ENCODE measurements at regions not wholly inside any gene's neighbourhood (a gene's known extent, or its start where the extent isn't known, plus 50 kb on each side); places are given as distances from the start of the nearest gene placed in this dataset.

DNA sequence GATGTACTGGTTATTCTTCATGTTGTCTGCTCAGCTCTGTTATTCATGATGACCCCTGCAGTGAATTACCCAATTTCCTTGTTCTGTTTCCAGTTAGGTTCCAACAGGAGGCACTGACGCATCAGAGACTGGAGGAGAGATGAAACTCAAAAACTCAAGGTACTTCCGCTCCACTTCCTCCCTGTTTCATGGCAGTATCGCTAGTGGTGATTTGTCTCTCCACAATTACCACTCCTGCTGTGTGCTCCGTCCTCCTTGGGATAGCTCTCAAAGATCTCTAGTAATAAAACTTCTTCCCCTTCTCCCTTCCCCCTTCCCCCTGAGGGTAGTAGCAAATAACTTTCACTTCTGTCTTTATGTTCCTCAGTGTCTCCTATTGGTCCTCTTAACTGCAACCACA, 107.4 kb upstream of the ABCB5 start:
- TF ChIP-seq, protein P1, sequence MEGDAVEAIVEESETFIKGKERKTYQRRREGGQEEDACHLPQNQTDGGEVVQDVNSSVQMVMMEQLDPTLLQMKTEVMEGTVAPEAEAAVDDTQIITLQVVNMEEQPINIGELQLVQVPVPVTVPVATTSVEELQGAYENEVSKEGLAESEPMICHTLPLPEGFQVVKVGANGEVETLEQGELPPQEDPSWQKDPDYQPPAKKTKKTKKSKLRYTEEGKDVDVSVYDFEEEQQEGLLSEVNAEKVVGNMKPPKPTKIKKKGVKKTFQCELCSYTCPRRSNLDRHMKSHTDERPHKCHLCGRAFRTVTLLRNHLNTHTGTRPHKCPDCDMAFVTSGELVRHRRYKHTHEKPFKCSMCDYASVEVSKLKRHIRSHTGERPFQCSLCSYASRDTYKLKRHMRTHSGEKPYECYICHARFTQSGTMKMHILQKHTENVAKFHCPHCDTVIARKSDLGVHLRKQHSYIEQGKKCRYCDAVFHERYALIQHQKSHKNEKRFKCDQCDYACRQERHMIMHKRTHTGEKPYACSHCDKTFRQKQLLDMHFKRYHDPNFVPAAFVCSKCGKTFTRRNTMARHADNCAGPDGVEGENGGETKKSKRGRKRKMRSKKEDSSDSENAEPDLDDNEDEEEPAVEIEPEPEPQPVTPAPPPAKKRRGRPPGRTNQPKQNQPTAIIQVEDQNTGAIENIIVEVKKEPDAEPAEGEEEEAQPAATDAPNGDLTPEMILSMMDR (IDR thresholded peaks at IDR 0.05) = peak; percentile 17; the same call in 1 of the 2 replicates

- TF ChIP-seq, protein P1 (IDR thresholded peaks at IDR 0.05) = no peak
These were observed 105.4 kb upstream of the ABCB5 start for GRCh38 chr7:20509892-20510572.

DNA sequence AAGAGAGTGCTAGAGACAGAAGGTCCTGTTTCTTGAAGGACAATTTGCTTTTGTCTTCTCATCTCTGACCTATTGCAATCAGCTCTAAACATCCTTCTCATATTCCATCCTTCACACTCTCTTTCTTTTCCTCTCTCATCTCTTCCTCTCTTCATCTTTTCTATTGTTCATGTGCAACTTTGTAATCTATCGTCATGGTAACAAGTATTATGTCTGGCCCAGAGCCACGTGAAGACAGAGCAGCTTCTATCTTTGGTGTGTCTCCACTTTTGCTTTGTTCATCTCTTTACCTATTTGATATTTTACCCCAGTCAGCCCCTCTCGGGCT, 104.9 kb upstream of the ABCB5 start:
- TF ChIP-seq, protein P1 (IDR thresholded peaks at IDR 0.05) = no peak

DNA sequence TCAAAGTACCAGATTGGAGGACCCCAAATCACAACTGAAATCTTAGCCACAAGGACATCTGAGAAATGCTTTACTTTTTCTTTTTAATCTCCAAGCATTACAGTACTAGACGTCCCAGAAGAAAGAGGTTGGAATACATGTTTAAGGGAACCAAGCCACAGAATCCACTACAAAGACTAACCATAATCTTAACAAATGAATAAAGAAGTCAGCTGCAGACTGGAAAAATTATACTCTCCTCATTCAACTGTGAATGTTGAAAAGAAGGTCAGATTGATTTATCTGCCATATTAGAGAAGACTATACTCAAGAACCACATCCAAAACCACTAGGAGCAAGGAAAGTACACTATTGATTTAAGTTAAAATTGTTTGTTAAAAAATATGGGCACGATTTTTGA, 102.1 kb upstream of the ABCB5 start:
- TF ChIP-seq, protein P1 (IDR thresholded peaks at IDR 0.05) = no peak

GRCh38 chr7:20513897-20514296, 101.6 kb upstream of the ABCB5 start:
- TF ChIP-seq, protein P1 (IDR thresholded peaks at IDR 0.05) = no peak

- TF ChIP-seq, protein P1 (IDR thresholded peaks at IDR 0.05) = no peak
These were observed 101.1 kb upstream of the ABCB5 start for GRCh38 chr7:20514364-20514763.

GRCh38 chr7:20519645-20520044, 95.8 kb upstream of the ABCB5 start:
- TF ChIP-seq, protein P1 (IDR thresholded peaks at IDR 0.05) = no peak

GRCh38 chr7:20520530-20520929, 94.9 kb upstream of the ABCB5 start:
- TF ChIP-seq, protein P1 (IDR thresholded peaks at IDR 0.05) = no peak

All from LNCAP (cell line).